ENCODE measurements at regions not wholly inside any gene's neighbourhood (a gene's known extent, or its start where the extent isn't known, plus 50 kb on each side); places are given as distances from the start of the nearest gene placed in this dataset.

- H3K4me1 ChIP-seq (ENCODE audit: low read length): no peaks in the 10 kb centered on the region
- TF ChIP-seq EZH2phosphoT487 (IDR thresholded peaks at IDR 0.05; ENCODE audit: low read length): no peak
- no peaks in the 10 kb centered on the region for H3K27me3 ChIP-seq (replicated peaks; ENCODE audit: insufficient read depth, low read length)
- H3K27ac ChIP-seq (ENCODE audit: low read length): no peak overlapping the region
- no peaks in the 10 kb centered on the region for H3K9me3 ChIP-seq (replicated peaks; ENCODE audit: insufficient read depth, low read length)
- H3K4me3 ChIP-seq (ENCODE audit: low read length): no peak overlapping the region
- H3K79me2 ChIP-seq (ENCODE audit: low read length): no peaks in the 10 kb centered on the region
- DNase-seq: no peak
- H4K20me1 ChIP-seq (ENCODE audit: insufficient read depth, low read length): no peaks in the 10 kb centered on the region
- no peak overlapping the region for H3K9ac ChIP-seq (ENCODE audit: low read length)
- H2AFZ ChIP-seq (ENCODE audit: low read length): no peak overlapping the region
- H3K9me2 ChIP-seq (replicated peaks; ENCODE audit: insufficient read depth, low read length): no peaks in the 10 kb centered on the region
- H3F3A ChIP-seq (ENCODE audit: insufficient read depth, low read length): no peaks in the 10 kb centered on the region
- no peak overlapping the region for H3K4me2 ChIP-seq (ENCODE audit: low read depth, low read length)
- H3K36me3 ChIP-seq (replicated peaks; ENCODE audit: insufficient read depth, low read length): no peaks in the 10 kb centered on the region
These were observed 513.3 kb upstream of the CFAP20DC start for GRCh38 chr3:59563072-59563605.

DNA sequence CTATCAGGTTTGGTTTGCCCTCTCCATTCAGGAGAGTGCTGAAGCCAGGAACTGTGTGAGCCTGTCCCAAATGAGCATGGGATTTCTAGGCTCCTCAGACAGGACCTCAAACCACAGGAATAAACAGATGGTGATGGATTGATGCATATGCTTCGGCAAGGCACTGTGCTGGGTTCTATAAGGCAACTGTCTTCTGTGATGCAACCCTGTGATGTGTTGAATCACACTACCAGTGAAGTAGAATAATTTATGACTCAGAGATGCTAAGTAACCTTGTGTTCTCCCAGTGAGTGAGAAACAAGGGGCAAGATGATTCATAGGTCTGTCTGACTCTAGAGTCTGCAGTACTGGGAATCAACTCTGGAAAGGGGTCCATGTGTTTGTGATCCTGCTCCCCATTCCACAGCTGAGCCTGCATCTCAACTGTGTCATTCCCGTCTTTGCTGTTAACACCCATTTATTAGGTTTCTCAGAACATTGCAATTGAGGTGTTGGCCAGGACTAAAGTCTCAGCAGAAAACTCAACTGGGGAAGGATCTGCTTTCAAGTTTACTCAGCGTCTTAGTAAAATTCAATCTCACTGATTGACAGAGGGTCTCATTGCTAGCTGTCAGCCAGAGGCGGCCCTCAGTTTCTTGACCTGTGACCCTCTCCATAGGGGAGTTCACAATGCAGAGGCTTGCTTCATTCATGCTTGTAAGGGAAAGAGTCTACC, 510.1 kb upstream of the CFAP20DC start:
- Histone ChIP-seq H3K9ac (ENCODE audit: low read length) (no peak overlapping the region), H3K27me3 (replicated peaks; ENCODE audit: insufficient read depth, low read length) (no peaks in the 10 kb centered on the region), H3K9me2 (replicated peaks; ENCODE audit: insufficient read depth, low read length) (no peaks in the 10 kb centered on the region), H3K4me3 (ENCODE audit: low read length) (no peak overlapping the region), H3K9me3 (replicated peaks; ENCODE audit: insufficient read depth, low read length) (no peaks in the 10 kb centered on the region), H3K27ac (ENCODE audit: low read length) (no peak overlapping the region), H3K4me2 (ENCODE audit: low read depth, low read length) (no peak overlapping the region), H3K4me1 (ENCODE audit: low read length) (no peaks in the 10 kb centered on the region), H3K79me2 (ENCODE audit: low read length) (no peaks in the 10 kb centered on the region), H2AFZ (ENCODE audit: low read length) (no peak overlapping the region), H3F3A (ENCODE audit: insufficient read depth, low read length) (no peaks in the 10 kb centered on the region), H3K36me3 (replicated peaks; ENCODE audit: insufficient read depth, low read length) (no peaks in the 10 kb centered on the region), H4K20me1 (ENCODE audit: insufficient read depth, low read length) (no peaks in the 10 kb centered on the region)
- TF ChIP-seq EZH2 (optimal IDR thresholded peaks at IDR 0.05; ENCODE audit: low read depth, low read length) (no peak), EZH2phosphoT487 (IDR thresholded peaks at IDR 0.05; ENCODE audit: low read length) (no peak), CTCF (IDR thresholded peaks at IDR 0.05; ENCODE audit: low read length) (no peak)
- no peak for DNase-seq

DNA sequence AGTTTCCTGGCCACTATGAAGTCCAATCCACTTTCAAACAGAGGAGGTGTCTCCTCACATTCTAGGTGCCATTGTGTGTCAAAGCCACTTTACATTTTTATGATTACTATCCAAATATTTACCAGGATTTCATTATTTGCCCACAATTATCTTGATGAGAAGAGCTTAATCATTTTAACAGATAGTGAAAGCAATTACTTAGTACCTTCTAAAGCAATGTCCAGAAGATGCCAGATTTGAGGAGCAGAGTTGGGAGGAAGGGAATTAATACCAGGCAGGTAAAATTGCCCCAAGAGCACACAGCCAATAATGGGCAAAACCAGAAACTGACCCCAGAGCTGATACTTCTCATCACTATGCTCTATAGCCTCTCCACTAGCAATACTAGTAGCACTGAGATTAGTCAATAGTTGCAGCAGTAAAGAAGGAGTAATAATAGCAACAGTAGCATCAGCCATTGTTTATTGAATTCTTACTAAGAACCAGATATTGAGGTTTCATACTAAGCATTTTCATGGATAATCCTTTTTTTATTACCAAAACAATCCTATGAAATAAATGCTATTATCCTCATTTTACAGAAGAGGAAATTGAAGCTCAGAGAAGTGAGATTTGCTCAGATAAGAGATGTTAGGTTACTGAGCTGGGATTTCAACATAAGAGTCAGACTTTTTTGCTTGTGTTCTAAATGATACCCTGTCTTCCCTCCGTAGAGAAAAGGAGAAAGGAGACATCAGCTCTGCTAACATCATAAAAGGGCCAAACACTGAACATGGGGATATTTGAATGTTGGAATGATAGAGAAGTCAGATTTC, 509.3 kb upstream of the CFAP20DC start:
- no peaks in the 10 kb centered on the region for H4K20me1 ChIP-seq (ENCODE audit: insufficient read depth, low read length)
- no peaks in the 10 kb centered on the region for H3K9me3 ChIP-seq (replicated peaks; ENCODE audit: insufficient read depth, low read length)
- no peak for DNase-seq
- no peaks in the 10 kb centered on the region for H3K9me2 ChIP-seq (replicated peaks; ENCODE audit: insufficient read depth, low read length)
- TF ChIP-seq CTCF (IDR thresholded peaks at IDR 0.05; ENCODE audit: low read length): no peak
- no peak for TF ChIP-seq EZH2 (optimal IDR thresholded peaks at IDR 0.05; ENCODE audit: low read depth, low read length)
- TF ChIP-seq EZH2phosphoT487 (IDR thresholded peaks at IDR 0.05; ENCODE audit: low read length): no peak
- H3K9ac ChIP-seq (ENCODE audit: low read length): no peak overlapping the region
- no peaks in the 10 kb centered on the region for H3K79me2 ChIP-seq (ENCODE audit: low read length)
- no peaks in the 10 kb centered on the region for H3F3A ChIP-seq (ENCODE audit: insufficient read depth, low read length)
- H3K4me1 ChIP-seq (ENCODE audit: low read length): no peaks in the 10 kb centered on the region
- no peak overlapping the region for H2AFZ ChIP-seq (ENCODE audit: low read length)
- H3K4me3 ChIP-seq (ENCODE audit: low read length): no peak overlapping the region
- H3K4me2 ChIP-seq (ENCODE audit: low read depth, low read length): no peak overlapping the region
- H3K27ac ChIP-seq (ENCODE audit: low read length): no peak overlapping the region
- H3K27me3 ChIP-seq (replicated peaks; ENCODE audit: insufficient read depth, low read length): no peaks in the 10 kb centered on the region
- H3K36me3 ChIP-seq (replicated peaks; ENCODE audit: insufficient read depth, low read length): no peaks in the 10 kb centered on the region

Data from MM.1S (cell line).